Astrocyte (in vitro differentiated cells and primary cell): ENCODE measurements at regions not wholly inside any gene's neighbourhood (a gene's known extent, or its start where the extent isn't known, plus 50 kb on each side); places are given as distances from the start of the nearest gene placed in this dataset.

Experiments used
- DNase-seq: peaks from one replicate; pipeline ENCODE4 v3.0.0-alpha.2; 2010; ENCODE audit warnings: low read depth
- FAIRE-seq: peaks from 2 replicates; lab custom pipeline; 2011; peaks lifted over from hg19 to GRCh38; lab: Jason Lieb, UNC
- H2AFZ ChIP-seq: 2 replicates; pipeline ENCODE4 v1.6.0; 2012; ENCODE audit warnings: low read depth, low read length, inconsistent platforms
- H3K27ac ChIP-seq: 2 replicates; pipeline ENCODE4 v1.5.1; 2011; ENCODE audit warnings: low read depth, low read length, inconsistent platforms
- H3K27me3 ChIP-seq: 2 replicates; pipeline ENCODE4 v1.6.0; 2011; ENCODE audit warnings: low read length, inconsistent platforms; ENCODE audit not compliant: insufficient read depth
- H3K36me3 ChIP-seq: 2 replicates; pipeline ENCODE4 v1.5.1; 2011; ENCODE audit warnings: low read length, inconsistent platforms; ENCODE audit not compliant: insufficient read depth
- H3K4me1 ChIP-seq: 2 replicates; pipeline ENCODE4 v1.5.1; 2011; ENCODE audit warnings: low read length, inconsistent platforms; ENCODE audit not compliant: insufficient read depth
- H3K4me2 ChIP-seq: 2 replicates; pipeline ENCODE4 v1.6.0; 2012; ENCODE audit warnings: low read length, inconsistent platforms
- H3K4me3 ChIP-seq: 2 replicates; pipeline ENCODE4 v1.5.1; 2011; ENCODE audit warnings: low read depth, mild to moderate bottlenecking, low read length, inconsistent platforms; ENCODE audit not compliant: insufficient read depth
- H3K79me2 ChIP-seq: 2 replicates; pipeline ENCODE4 v1.6.0; 2012; ENCODE audit warnings: mild to moderate bottlenecking, low read length, inconsistent platforms; ENCODE audit not compliant: insufficient read depth
- H3K9ac ChIP-seq: 2 replicates; pipeline ENCODE4 v1.6.0; 2012; ENCODE audit warnings: mild to moderate bottlenecking, low read length, inconsistent platforms
- H3K9me3 ChIP-seq: 2 replicates; pipeline ENCODE4 v1.5.1; 2012; ENCODE audit warnings: low read depth, mild to moderate bottlenecking, low read length, inconsistent platforms; ENCODE audit not compliant: insufficient read depth
- H4K20me1 ChIP-seq: 2 replicates; pipeline ENCODE4 v1.6.0; 2012; ENCODE audit warnings: low read length, inconsistent platforms; ENCODE audit not compliant: insufficient read depth
- H3K27ac Mint-ChIP-seq: one replicate; pipeline ENCODE4 v1.8.0; 2021; ENCODE audit warnings: mild to moderate bottlenecking, mixed read lengths; ENCODE audit not compliant: unreplicated experiment
- H3K27me3 Mint-ChIP-seq: one replicate; pipeline ENCODE4 v1.8.0; 2021; ENCODE audit warnings: low read depth, mixed read lengths; ENCODE audit not compliant: unreplicated experiment
- H3K36me3 Mint-ChIP-seq: one replicate; pipeline ENCODE4 v1.8.0; 2021; ENCODE audit warnings: low read depth, mixed read lengths; ENCODE audit not compliant: unreplicated experiment
- H3K4me1 Mint-ChIP-seq: one replicate; pipeline ENCODE4 v1.8.0; 2021; ENCODE audit warnings: low read depth, mixed read lengths; ENCODE audit not compliant: unreplicated experiment
- H3K4me3 Mint-ChIP-seq: one replicate; pipeline ENCODE4 v1.8.0; 2021; ENCODE audit warnings: mild to moderate bottlenecking, moderate library complexity, mixed read lengths; ENCODE audit not compliant: unreplicated experiment
- H3K9me3 Mint-ChIP-seq: one replicate; pipeline ENCODE4 v1.8.0; 2021; ENCODE audit warnings: mild to moderate bottlenecking, mixed read lengths; ENCODE audit not compliant: unreplicated experiment
- CTCF ChIP-seq: IDR thresholded peaks from 2 replicates; pipeline ENCODE4 v1.5.1; 2011; ENCODE audit warnings: low read depth, mild to moderate bottlenecking, inconsistent platforms, low read length, moderate library complexity; ENCODE audit not compliant: insufficient read depth
- EZH2 ChIP-seq: IDR thresholded peaks from 2 replicates; pipeline ENCODE4 v1.6.1; 2012; ENCODE audit warnings: mild to moderate bottlenecking, low read length, inconsistent platforms; ENCODE audit not compliant: insufficient read depth

- TF ChIP-seq EZH2: no peak
- no peak for TF ChIP-seq CTCF
- Mint-ChIP-seq H3K9me3 (peaks cover 7% of the 10 kb centered on the region), H3K4me3 (no peak overlapping the region), H3K4me1 (peaks cover 7% of the 10 kb centered on the region), H3K27ac (no peak overlapping the region), H3K27me3 (peaks cover 2% of the 10 kb centered on the region), H3K36me3 (no peaks in the 10 kb centered on the region)
- Histone ChIP-seq H3K9ac (no peak overlapping the region), H2AFZ (no peak overlapping the region), H3K9me3 (no peaks in the 10 kb centered on the region), H3K4me1 (no peaks in the 10 kb centered on the region), H3K4me3 (no peak overlapping the region), H3K79me2 (no peaks in the 10 kb centered on the region), H4K20me1 (no peaks in the 10 kb centered on the region), H3K27ac (no peak overlapping the region), H3K36me3 (no peaks in the 10 kb centered on the region), H3K27me3 (no peaks in the 10 kb centered on the region), H3K4me2 (no peak overlapping the region)
- FAIRE-seq (no peak), DNase-seq (no peak)
Measured at GRCh38 chr20:22700367-22700766, 116.0 kb upstream of the FOXA2 start.

GRCh38 chr20:22701679-22702308 is 117.4 kb upstream of the FOXA2 start:
- peaks cover 7% of the 10 kb centered on the region for H3K4me1 Mint-ChIP-seq
- no peak for FAIRE-seq

More at GRCh38 chr20:22701679-22702308, 117.4 kb upstream of the FOXA2 start:
- Histone ChIP-seq H2AFZ (no peak overlapping the region), H3K4me2 (no peak overlapping the region), H3K9me3 (no peaks in the 10 kb centered on the region), H3K4me1 (no peaks in the 10 kb centered on the region), H4K20me1 (no peaks in the 10 kb centered on the region), H3K36me3 (no peaks in the 10 kb centered on the region), H3K27me3 (no peaks in the 10 kb centered on the region), H3K9ac (no peak overlapping the region), H3K27ac (no peak overlapping the region), H3K79me2 (no peaks in the 10 kb centered on the region), H3K4me3 (no peak overlapping the region)
- Mint-ChIP-seq H3K9me3 (peaks cover 7% of the 10 kb centered on the region), H3K36me3 (no peaks in the 10 kb centered on the region), H3K27ac (no peak overlapping the region), H3K4me3 (no peak overlapping the region), H3K27me3 (no peaks in the 10 kb centered on the region)
- TF ChIP-seq CTCF: no peak
- no peak for TF ChIP-seq EZH2
- DNase-seq: no peak
